NCI-H748 (cell line): ENCODE measurements at regions not wholly inside any gene's neighbourhood (a gene's known extent, or its start where the extent isn't known, plus 50 kb on each side); places are given as distances from the start of the nearest gene placed in this dataset.

ENCODE experiments used
- DNase-seq: peaks from one replicate; lab custom pipeline; 2025; ENCODE audit not compliant: unreplicated experiment; lab: John Stamatoyannopoulos, UW

- DNase-seq = peak; percentile 34
Observed at GRCh38 chr1:214977110-214977509, 105.4 kb upstream of the KCNK2 start.

- DNase-seq = no peak
Observed at GRCh38 chr1:214977700-214978374, 104.7 kb upstream of the KCNK2 start.

- DNase-seq = no peak
Observed at GRCh38 chr1:214979191-214979590, 103.3 kb upstream of the KCNK2 start.

GRCh38 chr1:214980921-214981320 lies 101.6 kb upstream of the KCNK2 start:
- no peak for DNase-seq

- DNase-seq = no peak
Observed at GRCh38 chr1:214983126-214983869, 99.2 kb upstream of the KCNK2 start.

GRCh38 chr1:214989341-214989740 lies 93.2 kb upstream of the KCNK2 start:
- DNase-seq = peak; percentile 2

- no peak for DNase-seq
Observed at GRCh38 chr1:214990619-214991018, 91.9 kb upstream of the KCNK2 start.

GRCh38 chr1:214991691-214992315 lies 90.7 kb upstream of the KCNK2 start:
- DNase-seq = no peak

GRCh38 chr1:214993419-214993818 lies 89.1 kb upstream of the KCNK2 start:
- DNase-seq = no peak

- no peak for DNase-seq
Observed at GRCh38 chr1:214997685-214998084, 84.9 kb upstream of the KCNK2 start.

- DNase-seq = no peak
Observed at GRCh38 chr1:215001419-215002021, 81.0 kb upstream of the KCNK2 start.

GRCh38 chr1:215002471-215002870 lies 80.1 kb upstream of the KCNK2 start:
- no peak for DNase-seq

GRCh38 chr1:215003686-215004085 lies 78.9 kb upstream of the KCNK2 start:
- no peak for DNase-seq

- DNase-seq = no peak
Observed at GRCh38 chr1:215004121-215004827, 78.3 kb upstream of the KCNK2 start.

GRCh38 chr1:215005078-215005477 lies 77.5 kb upstream of the KCNK2 start:
- peak; percentile 31 for DNase-seq

- no peak for DNase-seq
Observed at GRCh38 chr1:215005656-215006345, 76.7 kb upstream of the KCNK2 start.

GRCh38 chr1:215007880-215008279 lies 74.7 kb upstream of the KCNK2 start:
- no peak for DNase-seq

GRCh38 chr1:215018555-215018954 lies 64.0 kb upstream of the KCNK2 start:
- DNase-seq = no peak

GRCh38 chr1:215022204-215022603 lies 60.3 kb upstream of the KCNK2 start:
- DNase-seq = no peak

- DNase-seq = no peak
Observed at GRCh38 chr1:215022741-215023141, 59.8 kb upstream of the KCNK2 start.
